ENCODE measurements at regions not wholly inside any gene's neighbourhood (a gene's known extent, or its start where the extent isn't known, plus 50 kb on each side); places are given as distances from the start of the nearest gene placed in this dataset. TPM values are rescaled to one million over a fixed set of nuclear protein-coding genes. Genes with fewer than 3 reads are reported as not detected.
A peak's percentile ranks its signal among the peaks of the same experiment; 100 is the strongest.

DNA sequence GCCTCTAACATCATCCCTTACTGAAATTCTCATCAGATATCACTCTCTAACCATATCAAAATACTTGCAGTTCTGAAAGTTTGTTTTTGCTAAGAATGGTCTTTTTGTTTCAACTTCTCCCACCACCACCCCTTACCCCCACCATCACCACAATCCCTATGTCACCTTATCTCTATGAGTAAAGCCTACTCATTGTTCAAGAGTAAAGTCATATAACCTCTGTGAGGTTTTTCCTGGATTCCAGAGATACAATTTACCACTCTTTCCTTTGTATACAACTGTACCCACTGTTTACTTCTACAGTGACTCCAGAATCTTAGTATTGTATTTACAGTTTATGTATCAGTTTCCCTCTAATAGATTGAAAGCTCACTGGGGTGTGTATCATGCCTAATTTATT is 158.0 kb upstream of the PCDH10 start:
- no peak for DNase-seq (ENCODE audit: low read depth in 2 of 3, low spot score in 2 of 3)

DNA sequence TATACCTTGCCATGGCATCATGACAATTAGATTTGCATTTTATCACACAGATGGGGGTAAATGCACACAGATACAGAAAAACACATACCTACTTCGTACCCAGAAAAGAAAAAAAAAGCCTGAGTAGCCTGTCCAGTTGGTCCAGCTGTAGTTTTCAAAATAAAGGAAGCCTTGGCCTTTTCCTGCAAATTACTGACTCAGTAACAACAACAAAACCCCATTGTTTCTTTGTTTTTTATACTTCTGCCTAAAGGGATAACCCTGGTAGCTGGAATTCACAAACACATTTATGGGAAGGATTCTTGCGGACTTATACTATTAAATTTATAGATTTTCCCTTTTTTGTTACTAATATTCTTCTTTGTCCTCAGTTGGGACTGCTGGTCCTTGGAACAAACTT is 156.4 kb upstream of the PCDH10 start:
- no peak for DNase-seq (ENCODE audit: low read depth in 2 of 3, low spot score in 2 of 3)

DNA sequence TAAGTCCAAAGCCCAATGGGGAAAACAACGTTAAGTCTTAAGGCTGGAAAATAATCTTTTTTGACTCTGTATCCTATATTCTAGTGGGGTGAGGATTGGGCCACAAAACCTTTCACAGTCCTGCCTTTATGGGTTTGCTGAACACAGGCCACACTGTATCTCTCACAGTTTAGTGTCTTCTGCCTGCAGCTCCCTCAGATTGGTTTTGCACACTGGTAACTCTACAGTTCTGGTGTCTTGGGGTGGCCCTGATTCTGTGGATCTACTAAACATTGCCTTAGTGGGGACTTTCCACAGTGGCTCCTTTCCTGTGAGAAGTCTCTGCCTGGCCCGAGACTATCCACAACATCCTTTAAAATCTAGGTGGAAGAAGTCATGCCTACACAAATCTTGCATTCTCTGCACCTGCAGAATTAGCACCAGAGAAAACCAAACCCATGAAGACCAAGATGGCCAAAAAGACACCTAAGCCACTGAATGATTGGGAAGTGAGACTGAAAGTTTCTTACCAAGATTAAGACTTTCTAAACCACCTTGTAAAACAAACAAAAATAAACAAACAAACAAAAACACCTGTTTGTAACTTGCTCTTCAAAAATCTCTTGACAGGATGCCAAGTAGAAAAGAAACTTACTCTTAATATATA is 150.4 kb upstream of the PCDH10 start:
- DNase-seq (ENCODE audit: low read depth in 2 of 3, low spot score in 2 of 3), result no peak

DNA sequence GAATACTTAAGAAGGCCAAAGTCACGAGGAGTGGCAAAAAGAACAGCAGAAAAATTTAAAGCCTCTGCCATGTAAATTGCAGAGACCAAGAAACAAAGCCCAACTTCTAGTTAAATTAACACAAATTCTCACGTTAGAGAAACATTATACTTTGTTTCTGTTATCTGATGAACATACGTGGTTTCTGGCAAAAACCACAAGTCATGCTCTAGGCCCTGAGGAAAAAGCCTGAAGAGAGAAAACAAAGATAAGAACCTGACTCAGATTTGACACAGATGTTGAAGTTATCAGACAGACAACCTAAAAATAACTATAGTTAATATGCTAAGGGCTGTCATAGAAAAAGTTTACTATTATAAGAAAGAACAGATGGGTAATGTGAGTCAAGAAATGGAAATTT is 149.1 kb upstream of the PCDH10 start:
- peak in 2 of 3 donors; percentile 28 to 63 for DNase-seq (ENCODE audit: low read depth in 2 of 3, low spot score in 2 of 3)

DNA sequence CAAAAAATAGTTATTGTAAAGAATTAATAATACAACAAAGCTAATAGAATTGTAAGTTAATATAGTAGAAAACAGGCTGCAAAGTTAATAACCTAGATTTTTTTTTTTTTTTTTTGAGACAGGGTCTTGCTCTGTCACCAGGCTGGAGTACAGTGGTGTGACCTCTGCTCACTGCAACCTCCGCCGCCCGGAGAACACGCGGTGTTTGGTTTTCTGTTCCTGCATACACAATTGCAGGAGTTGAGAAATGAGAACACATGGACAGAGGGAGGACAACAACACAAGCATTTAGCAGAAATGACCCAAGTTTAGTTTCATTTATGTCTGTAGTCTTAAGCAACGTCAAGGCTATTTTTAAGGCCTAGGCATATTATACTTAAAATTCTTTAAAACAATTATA is 145.9 kb upstream of the PCDH10 start:
- DNase-seq (ENCODE audit: low read depth in 2 of 3, low spot score in 2 of 3), result no peak

DNA sequence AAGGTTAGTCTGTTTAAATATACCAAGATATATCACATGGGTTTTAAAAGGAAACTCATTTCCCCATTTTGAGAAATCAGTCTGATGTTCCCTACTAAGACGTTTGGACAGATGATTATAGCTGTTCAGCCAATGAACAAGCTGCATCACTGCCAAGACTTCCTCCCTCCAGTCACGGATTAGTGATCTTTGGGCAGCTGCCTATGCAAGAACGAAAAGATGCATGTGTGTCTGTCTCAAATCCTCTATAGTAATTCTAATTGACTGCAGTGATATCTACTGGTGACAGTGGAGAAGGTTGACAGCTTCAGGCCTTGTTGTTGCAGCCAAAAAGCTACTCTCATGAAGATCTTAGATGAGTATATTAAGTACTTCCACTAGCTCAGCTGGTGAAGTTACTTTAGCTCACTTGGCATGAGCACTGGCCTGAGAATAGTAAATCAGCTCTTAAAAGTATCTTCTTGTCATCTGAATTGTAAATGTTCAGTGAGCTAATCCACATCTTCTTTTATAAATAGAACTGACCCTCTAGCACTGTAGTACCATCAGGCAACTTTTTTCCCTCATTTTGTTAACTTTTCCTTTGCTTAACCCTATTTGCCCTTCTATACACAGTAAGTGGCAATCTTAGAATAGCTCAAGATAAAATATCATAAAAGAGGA is 134.5 kb upstream of the PCDH10 start:
- no peak for DNase-seq (ENCODE audit: low read depth in 2 of 3, low spot score in 2 of 3)

DNA sequence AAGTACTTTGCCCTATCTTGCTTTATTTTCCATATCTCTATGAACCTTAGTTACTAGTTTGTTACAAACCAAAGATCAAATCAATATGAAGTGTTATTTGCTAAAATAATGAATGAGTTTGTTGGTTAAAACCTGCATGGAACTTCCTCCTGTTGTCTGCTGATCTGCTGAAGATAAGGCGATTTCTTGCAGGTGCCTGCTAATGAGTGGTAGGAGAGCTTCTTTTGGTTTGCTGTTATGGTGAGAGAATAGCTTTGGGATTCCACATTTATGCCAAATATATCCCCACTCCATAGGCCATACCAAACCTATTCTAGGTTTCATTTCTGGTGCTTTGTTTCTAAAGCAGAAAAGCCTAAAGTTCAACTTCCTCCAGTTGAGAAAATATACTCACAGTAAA is 103.8 kb upstream of the PCDH10 start:
- DNase-seq (ENCODE audit: low read depth in 2 of 3, low spot score in 2 of 3), result no peak

DNA sequence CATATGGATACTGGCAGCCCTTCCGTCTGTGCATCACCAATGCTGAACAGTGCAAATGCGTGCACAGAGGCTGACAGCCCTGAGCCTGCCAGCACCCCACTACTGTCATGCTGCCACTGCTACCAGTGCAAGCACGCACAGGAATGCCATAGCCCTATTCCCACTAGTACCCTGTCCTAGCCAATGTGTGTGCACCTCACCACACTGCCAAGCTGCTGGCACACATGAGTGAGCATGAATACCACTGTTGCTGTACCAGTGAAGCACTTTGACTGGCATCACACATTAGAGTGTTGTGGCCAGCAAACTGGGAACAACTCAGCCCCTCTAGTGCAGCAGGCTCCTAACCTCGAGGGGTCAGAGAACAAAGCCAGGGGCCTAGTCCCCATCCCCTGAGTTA is 102.9 kb upstream of the PCDH10 start:
- DNase-seq (ENCODE audit: low read depth in 2 of 3, low spot score in 2 of 3), result no peak

DNA sequence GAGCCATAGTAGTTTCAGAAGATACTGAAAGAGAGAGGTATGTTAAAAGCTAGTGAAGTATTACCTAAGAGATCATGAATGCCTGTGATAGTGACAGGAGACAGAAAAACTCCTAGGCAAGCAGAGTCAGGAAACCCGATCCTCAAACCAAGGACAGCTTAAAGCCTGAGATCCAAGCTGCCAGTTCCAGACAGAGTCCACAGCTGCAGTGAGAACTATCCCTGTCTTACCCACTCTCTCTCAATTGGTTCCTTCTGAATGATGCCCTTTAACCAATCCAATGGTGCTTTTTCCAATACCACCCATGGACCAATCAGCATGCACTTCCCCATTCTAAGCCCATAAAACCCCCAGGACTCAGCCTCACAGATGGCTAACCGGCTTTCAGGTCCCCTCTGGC is 90.4 kb upstream of the PCDH10 start:
- no peak for DNase-seq (ENCODE audit: low read depth in 2 of 3, low spot score in 2 of 3)

DNA sequence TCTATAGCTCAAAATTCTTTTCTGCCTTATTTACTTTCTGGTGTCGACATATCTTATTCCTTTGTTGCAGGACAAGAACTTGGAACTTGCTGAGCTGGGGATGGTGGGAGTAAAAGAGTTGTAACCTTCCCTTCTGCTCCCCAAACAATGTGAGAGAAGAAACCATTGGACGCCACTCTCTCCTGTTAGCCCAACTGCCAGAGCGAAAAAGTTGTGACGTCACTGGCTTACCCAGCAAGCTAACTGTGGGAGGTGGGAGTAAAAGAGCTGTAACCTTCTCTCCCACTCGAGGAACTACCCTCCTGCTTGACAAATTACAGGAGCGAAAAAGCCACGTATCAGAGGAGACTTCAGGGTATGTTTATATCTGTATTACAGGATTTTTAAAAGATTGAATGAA is 90.0 kb upstream of the PCDH10 start:
- DNase-seq (ENCODE audit: low read depth in 2 of 3, low spot score in 2 of 3), result no peak

DNA sequence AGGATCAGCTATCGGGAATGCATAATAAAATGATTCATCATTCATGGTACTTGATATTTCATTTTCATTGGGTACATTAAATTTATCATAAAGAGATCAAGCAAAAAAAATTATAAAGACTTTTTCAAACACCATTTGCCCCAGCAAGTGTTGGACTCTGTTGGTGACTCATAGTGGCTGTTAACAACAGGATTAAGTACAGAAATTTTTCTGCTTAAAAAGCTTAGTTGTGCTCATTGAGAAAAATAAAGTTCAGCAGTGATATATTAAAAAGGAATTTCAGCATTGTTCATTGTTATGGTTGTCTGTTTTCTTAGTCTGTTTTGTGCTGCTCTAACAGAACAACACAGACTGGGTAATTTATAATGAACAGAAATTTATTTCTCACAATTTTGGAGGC is 86.2 kb upstream of the PCDH10 start:
- DNase-seq (ENCODE audit: low read depth in 2 of 3, low spot score in 2 of 3), result no peak

DNA sequence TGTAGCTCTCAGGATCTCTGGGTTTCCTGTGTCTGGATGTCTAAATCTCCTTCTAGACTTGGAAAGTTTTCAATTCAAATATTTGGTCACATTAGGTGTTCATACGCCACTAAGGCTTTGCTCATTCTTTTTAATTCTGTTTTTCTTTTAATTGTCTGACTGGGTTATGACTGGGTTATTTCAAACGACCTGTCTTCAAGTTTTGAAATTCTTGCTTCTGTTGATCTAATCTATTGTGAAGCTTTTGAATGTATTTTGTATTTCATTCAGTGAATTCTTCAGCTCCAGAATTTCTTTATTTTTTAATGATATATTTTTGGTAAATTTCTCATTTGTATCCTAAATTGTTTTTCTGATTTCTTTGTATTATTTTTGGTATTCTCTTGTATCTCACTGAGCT is 81.0 kb upstream of the PCDH10 start:
- no peak for DNase-seq (ENCODE audit: low read depth in 2 of 3, low spot score in 2 of 3)

DNA sequence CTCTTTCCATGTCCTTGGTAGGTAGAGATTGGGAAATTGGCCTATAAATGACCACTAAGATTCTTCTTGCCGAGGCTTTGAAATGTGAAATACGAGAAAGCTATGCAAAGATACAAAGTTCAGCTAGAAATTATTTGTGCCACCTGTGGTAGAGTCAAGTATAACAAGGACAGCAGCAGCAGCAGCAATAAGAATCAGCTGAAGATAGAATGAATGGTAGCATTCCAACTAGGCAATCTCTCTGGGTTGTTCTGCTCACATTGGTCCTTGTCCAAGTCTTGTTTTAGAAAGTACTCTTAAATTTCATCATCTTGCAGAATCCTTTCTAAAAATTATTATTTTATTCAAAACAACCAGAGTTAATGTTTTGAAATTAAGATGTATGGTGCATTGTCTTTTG is 67.8 kb upstream of the PCDH10 start:
- no peak for DNase-seq (ENCODE audit: low read depth in 2 of 3, low spot score in 2 of 3)

DNA sequence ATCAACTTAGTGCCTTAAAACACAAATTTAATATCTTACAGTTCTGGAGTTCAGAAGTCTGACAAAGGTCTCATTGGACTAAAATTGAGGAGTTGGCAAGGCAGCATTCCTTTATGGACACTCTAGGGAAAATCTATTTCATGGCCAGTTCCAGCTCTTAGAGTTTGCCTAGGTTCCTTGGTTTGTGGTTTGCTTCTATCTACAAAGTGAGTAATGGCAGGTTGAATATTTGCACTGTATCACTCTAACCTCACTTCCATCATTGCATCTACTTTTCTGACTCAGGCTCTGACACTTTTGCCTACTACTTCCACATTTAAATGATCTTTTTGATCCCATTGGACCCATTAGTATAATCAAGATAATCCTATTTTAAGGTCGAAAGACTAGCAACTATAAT is 64.7 kb upstream of the PCDH10 start:
- DNase-seq (ENCODE audit: low read depth in 2 of 3, low spot score in 2 of 3), result no peak

DNA sequence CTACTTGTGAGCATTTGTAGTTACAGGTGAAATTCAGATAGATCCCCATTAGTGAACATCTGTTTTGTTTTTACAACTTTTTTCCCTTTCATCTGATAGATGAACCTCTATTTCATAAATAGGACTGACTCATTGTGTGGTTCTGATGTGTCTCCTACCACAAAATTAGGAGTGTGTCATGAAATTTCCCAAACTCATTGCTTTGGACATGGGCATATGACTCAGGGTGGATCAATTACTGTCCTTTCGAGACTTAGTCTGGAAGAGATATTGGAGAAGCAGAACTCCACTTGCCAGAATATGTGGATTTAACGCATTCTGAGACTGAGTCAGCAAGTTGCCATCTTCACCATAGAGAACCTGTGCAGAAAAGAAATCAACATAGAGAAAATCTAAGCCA is 53.5 kb upstream of the PCDH10 start:
- no peak for DNase-seq (ENCODE audit: low read depth in 2 of 3, low spot score in 2 of 3)

DNA sequence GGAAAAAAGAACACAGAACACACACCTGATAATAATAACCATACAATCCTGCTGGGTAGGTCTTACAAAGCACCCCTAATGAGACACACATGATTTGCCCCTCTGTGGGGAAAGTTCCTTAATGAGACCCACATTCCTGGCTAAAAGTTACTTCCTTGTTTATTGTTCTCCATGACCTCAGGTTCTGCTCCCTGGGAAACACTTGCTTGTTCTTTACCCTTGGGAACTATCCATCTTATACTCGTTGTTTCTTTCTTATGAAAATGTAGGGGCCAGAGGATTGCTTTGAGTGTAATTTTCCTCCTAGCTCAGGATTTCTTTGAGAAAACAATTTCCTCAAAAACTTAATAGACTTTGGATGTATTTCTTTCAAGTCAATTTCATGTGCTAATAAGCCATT is 52.1 kb upstream of the PCDH10 start:
- DNase-seq (ENCODE audit: low read depth in 2 of 3, low spot score in 2 of 3), result no peak

Small RNAs in the stretch of these regions (small RNA-seq; reads per million reads assigned to genes)
- gene AC096711.1, result not detected
